ENCODE measurements at regions not wholly inside any gene's neighbourhood (a gene's known extent, or its start where the extent isn't known, plus 50 kb on each side); places are given as distances from the start of the nearest gene placed in this dataset.

- no peak for TF ChIP-seq CTCF (conservative IDR thresholded peaks at IDR 0.05 in 1 of 2, IDR thresholded peaks at IDR 0.05 in 1 of 2; ENCODE audit: low read depth in 1 of 2, low read length in 2 of 2)
- no peak for TF ChIP-seq EZH2 (IDR thresholded peaks at IDR 0.05; ENCODE audit: low read length, missing control alignments)
Measured at GRCh38 chr5:56413546-56413945, 180.4 kb upstream of the ANKRD55 start.

Measured in fibroblast of lung (primary cell).